ENCODE measurements at regions not wholly inside any gene's neighbourhood (a gene's known extent, or its start where the extent isn't known, plus 50 kb on each side); places are given as distances from the start of the nearest gene placed in this dataset.

- Histone ChIP-seq H3K9me3 (no peaks in the 10 kb centered on the region), H3K27me3 (no peaks in the 10 kb centered on the region), H3K4me1 (no peaks in the 10 kb centered on the region), H3K27ac (no peak overlapping the region), H3K36me3 (no peaks in the 10 kb centered on the region), H3K4me3 (no peak overlapping the region), H3K9ac (ENCODE audit: low read depth in 2 of 2, low read length in 2 of 2) (no peak overlapping the region)
- no peak for TF ChIP-seq CTCF (IDR thresholded peaks at IDR 0.05)
- intact Hi-C loops (cut with DNase I), result no loop called here
- no peak for DNase-seq
Measured at GRCh38 chr1:199071080-199071479, 432.2 kb downstream of the PTPRC start.

DNA sequence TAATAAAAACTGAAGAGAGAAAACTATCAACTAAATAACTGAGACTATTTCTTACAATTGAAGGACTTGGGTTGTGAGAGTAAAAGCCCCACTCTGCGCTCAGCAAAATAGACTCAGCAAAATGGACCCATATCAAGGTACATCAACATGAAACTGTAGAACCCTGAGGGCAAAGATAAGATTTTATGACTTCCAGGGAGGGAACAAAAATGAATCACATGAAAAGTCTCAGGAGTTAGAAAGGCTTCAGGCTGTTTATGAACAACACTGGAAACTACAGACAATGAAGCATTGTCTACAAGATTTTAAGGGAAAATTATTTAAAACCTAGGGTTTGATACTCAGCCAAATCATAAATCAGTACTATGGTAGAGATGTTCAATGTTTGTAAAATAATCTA lies 434.3 kb downstream of the PTPRC start:
- no peak for DNase-seq
- Histone ChIP-seq H3K4me3 (no peak overlapping the region), H3K9ac (ENCODE audit: low read depth in 2 of 2, low read length in 2 of 2) (no peak overlapping the region)

DNA sequence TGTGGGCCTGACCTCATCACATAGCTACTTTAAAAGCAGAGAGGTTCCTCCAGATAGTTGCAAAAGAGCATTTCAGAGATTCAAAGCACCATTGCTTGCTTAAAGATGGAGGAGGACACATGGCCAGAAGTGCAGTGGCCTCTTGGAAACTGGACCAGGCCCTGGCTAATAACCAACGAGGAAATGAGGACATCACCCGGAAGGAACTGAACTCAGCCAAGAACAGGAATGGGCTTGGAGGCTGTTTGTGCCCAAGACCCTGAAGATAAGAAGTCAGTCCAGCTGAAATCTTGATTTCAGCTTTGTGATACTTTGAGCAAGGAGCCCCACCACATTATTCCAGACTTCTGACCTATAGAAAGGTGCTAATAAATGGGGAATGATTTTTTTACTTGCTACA lies 437.0 kb downstream of the PTPRC start:
- intact Hi-C loops (cut with DNase I), result no loop called here

More for the DNA sequence above, 434.3 kb downstream of the PTPRC start:
- Histone ChIP-seq H3K27ac (no peak overlapping the region), H3K27me3 (no peaks in the 10 kb centered on the region), H3K4me1 (no peaks in the 10 kb centered on the region), H3K36me3 (no peaks in the 10 kb centered on the region), H3K9me3 (no peaks in the 10 kb centered on the region)
- no peak for TF ChIP-seq CTCF (IDR thresholded peaks at IDR 0.05)
- intact Hi-C loops (cut with DNase I), result no loop called here

GRCh38 chr1:199079994-199080393 lies 441.2 kb downstream of the PTPRC start:
- TF ChIP-seq CTCF (IDR thresholded peaks at IDR 0.05), result no peak
- intact Hi-C loops (cut with DNase I), result no loop called here

More for the DNA sequence above, 437.0 kb downstream of the PTPRC start:
- Histone ChIP-seq H3K4me3 (no peak overlapping the region), H3K9ac (ENCODE audit: low read depth in 2 of 2, low read length in 2 of 2) (no peak overlapping the region), H3K4me1 (no peaks in the 10 kb centered on the region), H3K27ac (no peak overlapping the region), H3K9me3 (no peaks in the 10 kb centered on the region), H3K27me3 (no peaks in the 10 kb centered on the region), H3K36me3 (no peaks in the 10 kb centered on the region)
- TF ChIP-seq CTCF (IDR thresholded peaks at IDR 0.05), result no peak
- DNase-seq, result no peak

DNA sequence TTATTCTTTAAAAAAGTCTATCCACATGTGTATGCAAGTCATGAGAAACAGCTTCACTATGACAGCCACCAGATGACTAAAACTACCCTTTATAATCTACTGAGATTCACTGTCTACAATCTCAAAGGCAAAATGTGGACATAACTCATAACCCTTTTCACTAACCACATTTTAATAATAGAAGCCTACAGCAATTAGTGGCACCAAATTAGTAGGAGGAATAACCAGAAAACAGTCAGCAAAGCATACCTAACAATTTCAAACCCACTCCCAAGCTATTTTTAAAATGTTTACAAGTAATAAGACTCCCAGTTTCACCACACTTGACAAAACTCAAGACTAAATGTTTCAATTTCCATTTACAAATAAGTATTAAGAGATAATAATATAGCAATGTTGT lies 442.9 kb downstream of the PTPRC start:
- no peak overlapping the region for H3K9ac ChIP-seq (ENCODE audit: low read depth in 2 of 2, low read length in 2 of 2)
- no peaks in the 10 kb centered on the region for H3K36me3 ChIP-seq
- H3K9me3 ChIP-seq, result no peaks in the 10 kb centered on the region
- TF ChIP-seq CTCF (IDR thresholded peaks at IDR 0.05), result no peak
- H3K4me1 ChIP-seq, result no peaks in the 10 kb centered on the region
- intact Hi-C loops (cut with DNase I), result no loop called here
- no peak overlapping the region for H3K4me3 ChIP-seq
- H3K27me3 ChIP-seq, result no peaks in the 10 kb centered on the region
- DNase-seq, result no peak
- no peak overlapping the region for H3K27ac ChIP-seq

More at GRCh38 chr1:199079994-199080393, 441.2 kb downstream of the PTPRC start:
- H3K9me3 ChIP-seq, result no peaks in the 10 kb centered on the region
- no peak for DNase-seq
- no peaks in the 10 kb centered on the region for H3K4me1 ChIP-seq
- no peaks in the 10 kb centered on the region for H3K36me3 ChIP-seq
- H3K27me3 ChIP-seq, result no peaks in the 10 kb centered on the region
- no peak overlapping the region for H3K27ac ChIP-seq
- no peak overlapping the region for H3K9ac ChIP-seq (ENCODE audit: low read depth in 2 of 2, low read length in 2 of 2)
- H3K4me3 ChIP-seq, result no peak overlapping the region

All from colonic mucosa (tissue), 4 donors.